GM10266 (cell line): ENCODE measurements at regions not wholly inside any gene's neighbourhood (a gene's known extent, or its start where the extent isn't known, plus 50 kb on each side); places are given as distances from the start of the nearest gene placed in this dataset.

Source experiments
- DNase-seq: peaks from one replicate; pipeline ENCODE4 v3.0.0; 2012; ENCODE audit errors: extremely low spot score
- TF ChIP-seq, protein P1 (sequence below): IDR thresholded peaks from 2 replicates; pipeline ENCODE4 v1.5.1; 2012; ENCODE audit warnings: mild to moderate bottlenecking, low read depth; ENCODE audit not compliant: control insufficient read depth, insufficient read depth; ENCODE audit errors: missing control alignments

DNA sequence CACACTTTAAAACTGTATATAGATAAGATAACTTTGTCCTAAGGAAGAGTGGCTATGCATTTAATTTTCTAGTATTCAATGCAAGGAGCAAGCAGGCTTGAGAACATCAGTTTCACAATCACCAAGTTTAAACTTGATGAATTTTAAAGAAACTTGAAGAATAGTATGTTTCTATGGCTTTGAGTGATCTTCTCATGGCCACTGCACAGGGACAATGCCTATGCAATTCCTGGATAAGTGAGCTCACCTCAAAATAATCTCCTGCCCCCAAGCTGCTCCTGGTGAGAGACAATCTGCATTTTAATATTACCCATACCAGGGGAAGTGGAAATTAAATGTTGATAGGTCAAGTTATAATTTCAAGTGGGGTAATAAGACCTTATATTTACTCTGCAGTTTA is 376.6 kb upstream of the CBLB start:
- no peak for DNase-seq
- TF ChIP-seq, protein P1, sequence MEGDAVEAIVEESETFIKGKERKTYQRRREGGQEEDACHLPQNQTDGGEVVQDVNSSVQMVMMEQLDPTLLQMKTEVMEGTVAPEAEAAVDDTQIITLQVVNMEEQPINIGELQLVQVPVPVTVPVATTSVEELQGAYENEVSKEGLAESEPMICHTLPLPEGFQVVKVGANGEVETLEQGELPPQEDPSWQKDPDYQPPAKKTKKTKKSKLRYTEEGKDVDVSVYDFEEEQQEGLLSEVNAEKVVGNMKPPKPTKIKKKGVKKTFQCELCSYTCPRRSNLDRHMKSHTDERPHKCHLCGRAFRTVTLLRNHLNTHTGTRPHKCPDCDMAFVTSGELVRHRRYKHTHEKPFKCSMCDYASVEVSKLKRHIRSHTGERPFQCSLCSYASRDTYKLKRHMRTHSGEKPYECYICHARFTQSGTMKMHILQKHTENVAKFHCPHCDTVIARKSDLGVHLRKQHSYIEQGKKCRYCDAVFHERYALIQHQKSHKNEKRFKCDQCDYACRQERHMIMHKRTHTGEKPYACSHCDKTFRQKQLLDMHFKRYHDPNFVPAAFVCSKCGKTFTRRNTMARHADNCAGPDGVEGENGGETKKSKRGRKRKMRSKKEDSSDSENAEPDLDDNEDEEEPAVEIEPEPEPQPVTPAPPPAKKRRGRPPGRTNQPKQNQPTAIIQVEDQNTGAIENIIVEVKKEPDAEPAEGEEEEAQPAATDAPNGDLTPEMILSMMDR, result no peak

DNA sequence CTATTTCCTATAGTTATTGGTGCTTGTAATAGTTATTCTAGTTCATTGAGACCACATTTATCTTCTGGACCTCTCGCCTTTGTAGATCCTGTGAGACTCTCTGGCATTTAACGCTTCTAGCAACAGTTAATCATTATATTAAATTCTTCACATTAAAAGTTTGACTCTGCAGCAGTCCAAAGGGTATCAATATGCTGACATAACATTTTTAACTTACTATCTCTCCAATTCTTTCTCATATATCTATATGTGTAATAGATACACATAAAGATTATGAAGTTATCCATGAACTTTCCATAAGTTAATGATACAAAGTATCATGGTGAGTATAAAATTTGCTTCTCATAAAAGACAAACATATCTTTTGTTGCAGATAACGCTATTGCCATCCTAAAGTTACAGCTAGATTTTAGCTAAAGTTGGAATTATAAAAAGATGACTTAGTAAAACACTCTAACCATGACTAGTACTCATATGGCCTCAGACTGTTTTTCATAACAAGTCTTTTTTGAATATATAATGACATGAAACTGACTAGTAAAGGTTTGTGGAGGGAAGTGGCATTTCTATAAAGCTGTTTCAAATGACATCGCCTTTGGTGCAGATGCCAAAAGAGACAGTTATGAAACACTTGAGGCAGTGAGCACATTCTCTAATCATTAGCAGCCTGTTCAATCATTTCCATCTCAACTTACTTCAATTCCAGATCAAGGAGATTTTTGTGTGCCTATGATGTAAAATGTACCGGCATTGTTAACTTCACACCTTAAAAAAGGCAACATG is 379.3 kb upstream of the CBLB start:
- TF ChIP-seq, protein P1, result no peak
- no peak for DNase-seq

DNA sequence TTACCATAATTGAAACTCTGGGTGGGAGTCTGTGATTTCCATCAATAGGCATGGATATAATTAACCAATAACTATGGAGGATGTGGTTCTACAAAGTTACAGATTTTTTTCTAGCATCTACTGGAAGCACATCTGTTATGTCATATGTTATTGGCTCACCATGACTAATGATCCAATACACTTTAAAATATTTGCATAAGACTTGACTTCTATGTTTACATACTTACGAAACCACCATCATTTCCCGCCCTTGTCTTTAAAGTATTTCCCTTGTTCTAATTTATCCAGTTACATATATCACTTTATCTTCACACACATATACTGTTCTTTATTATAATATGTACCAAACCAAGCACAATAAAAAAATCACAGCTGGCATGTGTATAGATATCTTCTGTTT is 380.3 kb upstream of the CBLB start:
- TF ChIP-seq, protein P1, result no peak
- no peak for DNase-seq

DNA sequence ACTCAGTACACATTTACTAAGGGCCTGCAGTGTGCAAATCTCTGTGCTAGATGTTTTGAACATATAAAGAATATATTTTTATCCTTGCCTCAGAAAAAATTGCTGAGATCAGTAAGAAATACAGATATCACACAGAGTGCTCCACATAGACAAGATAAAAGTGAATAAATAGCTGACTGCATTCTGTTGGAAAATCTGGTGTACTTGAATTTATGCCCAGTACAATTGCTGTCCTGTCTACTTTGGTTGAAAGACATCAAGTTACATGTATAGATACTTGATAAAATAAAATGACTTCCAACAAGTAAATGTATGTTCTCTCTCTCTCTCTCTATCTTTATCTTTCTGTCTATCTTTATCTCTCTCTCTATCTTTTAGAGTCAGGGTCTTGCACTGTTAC is 381.2 kb upstream of the CBLB start:
- no peak for DNase-seq
- TF ChIP-seq, protein P1, result no peak

DNA sequence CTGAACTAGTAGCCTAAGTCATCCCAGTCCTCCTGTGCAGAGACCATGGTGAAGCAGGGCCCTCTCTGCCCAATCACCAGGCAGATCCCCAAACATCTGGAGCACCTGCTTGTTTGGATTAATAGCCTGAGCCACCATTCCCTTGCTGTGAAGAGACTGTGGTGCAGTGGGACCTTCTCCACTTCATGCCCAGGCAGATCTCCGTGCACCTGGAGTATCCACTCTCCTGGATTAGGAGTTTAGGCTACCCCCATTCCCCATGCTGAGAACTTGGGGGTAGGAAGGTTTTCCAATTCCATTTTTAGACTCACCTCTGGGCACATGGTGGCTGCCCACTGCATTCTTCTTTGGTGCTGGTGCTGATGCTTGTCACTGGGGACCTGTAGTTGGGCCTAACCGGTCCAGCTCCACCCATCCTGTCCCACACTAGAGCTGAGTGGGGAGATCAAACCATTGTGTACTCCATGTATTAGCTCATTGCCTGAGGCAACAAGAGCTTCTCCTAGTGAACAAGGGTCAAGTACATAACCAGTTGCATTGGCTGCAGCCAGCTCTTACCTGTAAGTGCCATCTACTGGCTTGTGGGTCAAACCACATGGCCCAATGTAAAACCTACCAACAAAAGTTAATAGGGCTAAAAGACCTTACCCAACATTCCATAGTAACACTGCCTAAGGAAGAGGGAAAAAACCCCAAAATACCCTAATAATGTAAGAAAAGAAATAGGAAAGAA is 382.5 kb upstream of the CBLB start:
- TF ChIP-seq, protein P1, result no peak
- DNase-seq, result no peak

DNA sequence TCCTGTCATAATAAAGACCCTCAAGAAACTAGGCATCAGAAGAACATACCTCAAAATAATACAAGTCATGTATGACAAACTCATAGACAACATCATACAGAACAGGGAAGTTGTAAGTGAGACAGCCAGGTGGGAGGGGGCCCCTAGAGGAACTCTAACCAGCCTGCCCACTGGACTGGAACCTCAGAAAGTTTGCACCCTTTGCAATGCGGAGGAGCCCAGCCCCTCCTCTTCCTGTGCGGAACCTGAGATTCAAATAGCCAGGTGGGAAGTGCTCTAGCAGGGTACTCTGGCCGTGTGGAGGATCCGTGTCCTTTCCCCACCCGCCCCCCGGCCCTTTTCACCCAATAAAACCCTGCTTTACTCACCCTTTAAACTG is 387.0 kb upstream of the CBLB start:
- TF ChIP-seq, protein P1, result no peak
- peak; percentile 58 for DNase-seq
